Right lung (tissue), 2 donors: ENCODE measurements at regions not wholly inside any gene's neighbourhood (a gene's known extent, or its start where the extent isn't known, plus 50 kb on each side); places are given as distances from the start of the nearest gene placed in this dataset.
"Not testable (repeated sequence)": the region's sequence is repeated elsewhere in the genome, so short reads cannot be mapped to it uniquely, and the experiment has no call there.

Experiments
- DNase-seq, 2 donors: peaks; one replicate each; pipeline ENCODE4 v3.0.0-alpha.2; 2013

GRCh38 chr19:28296506-28296905 is 916.4 kb downstream of the UQCRFS1 start:
- no peak for DNase-seq

GRCh38 chr19:28294975-28295374 is 918.0 kb downstream of the UQCRFS1 start:
- not testable (repeated sequence) for DNase-seq

GRCh38 chr19:28294395-28294794 is 918.6 kb downstream of the UQCRFS1 start:
- DNase-seq, result no peak

GRCh38 chr19:28293685-28294084 is 919.3 kb downstream of the UQCRFS1 start:
- no peak for DNase-seq

GRCh38 chr19:28292822-28293500 is 920.0 kb downstream of the UQCRFS1 start:
- DNase-seq, result no peak

- DNase-seq, result no peak
Observed at GRCh38 chr19:28291874-28292273, 921.1 kb downstream of the UQCRFS1 start.

GRCh38 chr19:28290963-28291657 is 921.8 kb downstream of the UQCRFS1 start:
- DNase-seq, result no peak

GRCh38 chr19:28289295-28290063 is 923.5 kb downstream of the UQCRFS1 start:
- peak; percentile 26 to 50 for DNase-seq

GRCh38 chr19:28288572-28289264 is 924.2 kb downstream of the UQCRFS1 start:
- DNase-seq, result no peak

GRCh38 chr19:28285917-28286316 is 927.0 kb downstream of the UQCRFS1 start:
- no peak for DNase-seq

GRCh38 chr19:28285078-28285477 is 927.9 kb downstream of the UQCRFS1 start:
- DNase-seq, result no peak

- DNase-seq, result no peak
Observed at GRCh38 chr19:28284389-28284788, 928.6 kb downstream of the UQCRFS1 start.

GRCh38 chr19:28283592-28283991 is 929.4 kb downstream of the UQCRFS1 start:
- no peak for DNase-seq

- no peak for DNase-seq
Observed at GRCh38 chr19:28281676-28282075, 931.3 kb downstream of the UQCRFS1 start.

GRCh38 chr19:28264556-28264955 is 948.4 kb downstream of the UQCRFS1 start:
- DNase-seq, result no peak

- no peak for DNase-seq
Observed at GRCh38 chr19:28258829-28259228, 954.1 kb downstream of the UQCRFS1 start.

GRCh38 chr19:28257396-28257795 is 955.6 kb downstream of the UQCRFS1 start:
- no peak for DNase-seq

- DNase-seq, result no peak
Observed at GRCh38 chr19:28247243-28247642, 965.7 kb downstream of the UQCRFS1 start.

- no peak for DNase-seq
Observed at GRCh38 chr19:28245937-28246336, 967.0 kb downstream of the UQCRFS1 start.

GRCh38 chr19:28244966-28245365 is 968.0 kb downstream of the UQCRFS1 start:
- no peak for DNase-seq

GRCh38 chr19:28242317-28242927 is 970.5 kb downstream of the UQCRFS1 start:
- DNase-seq, result no peak

GRCh38 chr19:28239270-28239669 is 973.7 kb downstream of the UQCRFS1 start:
- no peak for DNase-seq
